HG02623 (cell line): ENCODE measurements at regions not wholly inside any gene's neighbourhood (a gene's known extent, or its start where the extent isn't known, plus 50 kb on each side); places are given as distances from the start of the nearest gene placed in this dataset.

Source experiments
- ATAC-seq: cut with Tn5 transposase; IDR thresholded peaks from one replicate; pipeline ENCODE4 v1.9.1; 2021; ENCODE audit warnings: moderate library complexity; ENCODE audit not compliant: unreplicated experiment

- no peak for ATAC-seq
These were observed 774.3 kb downstream of the QKI start for GRCh38 chr6:164188861-164189260.

GRCh38 chr6:164185471-164185871 lies 771.0 kb downstream of the QKI start:
- ATAC-seq = no peak

GRCh38 chr6:164184410-164184809 lies 769.9 kb downstream of the QKI start:
- no peak for ATAC-seq

GRCh38 chr6:164183556-164184123 lies 769.1 kb downstream of the QKI start:
- ATAC-seq = no peak

GRCh38 chr6:164178679-164179332 lies 764.3 kb downstream of the QKI start:
- no peak for ATAC-seq

GRCh38 chr6:164169355-164169754 lies 754.8 kb downstream of the QKI start:
- ATAC-seq = no peak

- ATAC-seq = no peak
These were observed 754.1 kb downstream of the QKI start for GRCh38 chr6:164168595-164168994.

GRCh38 chr6:164167873-164168405 lies 753.4 kb downstream of the QKI start:
- no peak for ATAC-seq

GRCh38 chr6:164166996-164167395 lies 752.5 kb downstream of the QKI start:
- no peak for ATAC-seq

- no peak for ATAC-seq
These were observed 752.0 kb downstream of the QKI start for GRCh38 chr6:164166515-164166914.

GRCh38 chr6:164164876-164165275 lies 750.4 kb downstream of the QKI start:
- ATAC-seq = no peak

GRCh38 chr6:164163239-164163638 lies 748.7 kb downstream of the QKI start:
- no peak for ATAC-seq

- no peak for ATAC-seq
These were observed 744.5 kb downstream of the QKI start for GRCh38 chr6:164159061-164159460.

- no peak for ATAC-seq
These were observed 740.1 kb downstream of the QKI start for GRCh38 chr6:164154588-164154987.

- no peak for ATAC-seq
These were observed 738.1 kb downstream of the QKI start for GRCh38 chr6:164152611-164153010.

GRCh38 chr6:164151161-164152120 lies 736.9 kb downstream of the QKI start:
- no peak for ATAC-seq

GRCh38 chr6:164150232-164150631 lies 735.7 kb downstream of the QKI start:
- no peak for ATAC-seq

GRCh38 chr6:164148788-164149187 lies 734.3 kb downstream of the QKI start:
- ATAC-seq = no peak

GRCh38 chr6:164144316-164144715 lies 729.8 kb downstream of the QKI start:
- no peak for ATAC-seq

GRCh38 chr6:164142322-164142721 lies 727.8 kb downstream of the QKI start:
- no peak for ATAC-seq

GRCh38 chr6:164135511-164136132 lies 721.1 kb downstream of the QKI start:
- no peak for ATAC-seq
